22Rv1 (cell line): ENCODE measurements at regions not wholly inside any gene's neighbourhood (a gene's known extent, or its start where the extent isn't known, plus 50 kb on each side); places are given as distances from the start of the nearest gene placed in this dataset.

Source experiments
- CTCF ChIP-seq: fragments of 450-650 bp; IDR thresholded peaks from 2 replicates; pipeline ENCODE4 v1.5.1; 2017; ENCODE audit warnings: mild to moderate bottlenecking
- ZFX ChIP-seq: fragments of 450-650 bp; IDR thresholded peaks from 2 replicates; pipeline ENCODE4 v1.6.1; 2017; ENCODE audit warnings: antibody characterized with exemption, borderline replicate concordance

- TF ChIP-seq CTCF (no peak), ZFX (no peak)
Observed at GRCh38 chr10:131838966-131839742, 61.7 kb upstream of the PPP2R2D start.
